Stomach (tissue), 4 donors: ENCODE measurements at regions not wholly inside any gene's neighbourhood (a gene's known extent, or its start where the extent isn't known, plus 50 kb on each side); places are given as distances from the start of the nearest gene placed in this dataset.

Experiments
- POLR2A ChIP-seq, 4 donors: fragments of 450-650 bp; IDR thresholded peaks; one replicate each; pipeline ENCODE4 v1.6.1; 2016; ENCODE audit warnings: antibody characterized with exemption in 4 of 4, control low read depth in 2 of 4, mild to moderate bottlenecking in 1 of 4, moderate library complexity in 1 of 4
- TF ChIP-seq, protein P1 (sequence below), 7 experiments: fragments of 450-650 bp in 4 of 7; fragments of 200-600 bp in 3 of 7; sonication (generic) in 3 of 7; IDR thresholded peaks; one replicate each; pipeline ENCODE4 v1.5.1; 2016 to 2019; ENCODE audit warnings: antibody characterized with exemption in 7 of 7, control low read depth in 2 of 7, mild to moderate bottlenecking in 1 of 7

DNA sequence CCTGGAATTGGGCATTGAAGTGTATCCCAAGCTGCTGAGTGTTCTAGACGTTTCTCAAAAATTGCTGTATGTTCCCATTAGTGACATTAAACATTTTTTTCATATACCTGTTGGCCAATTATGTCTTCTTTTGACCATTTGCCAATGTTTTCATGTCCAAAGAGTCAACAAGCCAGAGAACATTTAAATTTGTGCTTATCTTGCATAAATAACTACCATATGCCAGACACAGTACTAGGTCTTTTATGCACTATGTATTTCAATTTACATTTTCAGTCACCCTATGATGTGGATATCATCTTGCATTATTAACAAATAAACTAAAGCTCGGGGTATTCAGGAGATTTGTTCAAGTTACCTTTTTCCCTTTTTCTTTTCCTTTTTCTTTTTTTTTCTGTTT, 632.9 kb upstream of the C16orf82 start:
- no peak for TF ChIP-seq POLR2A (IDR thresholded peaks at IDR 0.05)
- TF ChIP-seq, protein P1, sequence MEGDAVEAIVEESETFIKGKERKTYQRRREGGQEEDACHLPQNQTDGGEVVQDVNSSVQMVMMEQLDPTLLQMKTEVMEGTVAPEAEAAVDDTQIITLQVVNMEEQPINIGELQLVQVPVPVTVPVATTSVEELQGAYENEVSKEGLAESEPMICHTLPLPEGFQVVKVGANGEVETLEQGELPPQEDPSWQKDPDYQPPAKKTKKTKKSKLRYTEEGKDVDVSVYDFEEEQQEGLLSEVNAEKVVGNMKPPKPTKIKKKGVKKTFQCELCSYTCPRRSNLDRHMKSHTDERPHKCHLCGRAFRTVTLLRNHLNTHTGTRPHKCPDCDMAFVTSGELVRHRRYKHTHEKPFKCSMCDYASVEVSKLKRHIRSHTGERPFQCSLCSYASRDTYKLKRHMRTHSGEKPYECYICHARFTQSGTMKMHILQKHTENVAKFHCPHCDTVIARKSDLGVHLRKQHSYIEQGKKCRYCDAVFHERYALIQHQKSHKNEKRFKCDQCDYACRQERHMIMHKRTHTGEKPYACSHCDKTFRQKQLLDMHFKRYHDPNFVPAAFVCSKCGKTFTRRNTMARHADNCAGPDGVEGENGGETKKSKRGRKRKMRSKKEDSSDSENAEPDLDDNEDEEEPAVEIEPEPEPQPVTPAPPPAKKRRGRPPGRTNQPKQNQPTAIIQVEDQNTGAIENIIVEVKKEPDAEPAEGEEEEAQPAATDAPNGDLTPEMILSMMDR (IDR thresholded peaks at IDR 0.05): no peak
